Glutamatergic neuron (in vitro differentiated cells): ENCODE measurements at regions not wholly inside any gene's neighbourhood (a gene's known extent, or its start where the extent isn't known, plus 50 kb on each side); places are given as distances from the start of the nearest gene placed in this dataset.

ENCODE experiments used
- DNase-seq: peaks from one replicate; pipeline ENCODE4 v3.0.0; 2022
- H3K27ac Mint-ChIP-seq: one replicate; pipeline ENCODE4 v1.8.0; 2020; ENCODE audit warnings: mild to moderate bottlenecking, mixed read lengths, inconsistent platforms; ENCODE audit not compliant: unreplicated experiment
- H3K27me3 Mint-ChIP-seq: one replicate; pipeline ENCODE4 v1.8.0; 2020; ENCODE audit warnings: mild to moderate bottlenecking, moderate library complexity, mixed read lengths, inconsistent platforms; ENCODE audit not compliant: unreplicated experiment
- H3K36me3 Mint-ChIP-seq: one replicate; pipeline ENCODE4 v1.8.0; 2020; ENCODE audit warnings: mild to moderate bottlenecking, mixed read lengths, inconsistent platforms; ENCODE audit not compliant: unreplicated experiment
- H3K4me1 Mint-ChIP-seq: one replicate; pipeline ENCODE4 v1.8.0; 2020; ENCODE audit warnings: mild to moderate bottlenecking, low read depth, mixed read lengths, inconsistent platforms; ENCODE audit not compliant: unreplicated experiment
- H3K4me3 Mint-ChIP-seq: one replicate; pipeline ENCODE4 v1.8.0; 2020; ENCODE audit warnings: mild to moderate bottlenecking, mixed read lengths, inconsistent platforms; ENCODE audit not compliant: unreplicated experiment
- H3K9me3 Mint-ChIP-seq: one replicate; pipeline ENCODE4 v1.8.0; 2020; ENCODE audit warnings: mild to moderate bottlenecking, moderate library complexity, mixed read lengths, inconsistent platforms; ENCODE audit not compliant: unreplicated experiment
- CTCF ChIP-seq: fragments of 200-600 bp; sonication (generic); IDR thresholded peaks from one replicate; pipeline ENCODE4 v1.5.0; 2021; ENCODE audit not compliant: partially characterized antibody, unreplicated experiment

DNA sequence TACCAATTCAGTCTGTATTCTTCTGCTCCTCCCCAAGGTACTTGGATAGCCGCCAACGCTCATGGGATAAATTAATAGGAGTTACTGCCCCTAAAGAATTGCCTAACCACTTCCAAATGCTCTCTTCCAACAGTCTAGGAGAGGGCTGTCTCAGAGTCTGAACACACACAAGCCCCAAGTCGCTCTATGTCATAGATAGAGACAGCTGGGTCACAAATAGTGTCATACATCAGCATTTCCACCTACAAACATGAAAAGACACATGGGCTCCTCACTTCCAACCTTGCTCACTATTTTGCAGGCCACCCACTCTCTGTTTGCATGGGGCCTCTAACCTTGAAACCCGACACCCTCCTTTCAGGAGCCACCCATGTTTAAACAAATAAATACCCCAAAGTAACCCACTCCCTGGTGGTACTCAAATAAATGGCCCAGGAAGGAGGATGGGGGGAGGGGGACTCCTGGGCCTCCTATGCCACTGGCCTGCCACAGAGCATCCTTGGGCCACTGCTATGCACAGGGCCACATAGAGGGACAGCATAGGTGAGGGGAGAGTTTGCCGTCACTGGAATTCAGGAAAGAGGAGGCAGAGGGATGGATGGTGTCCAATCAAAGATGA is 265.9 kb downstream of the SOX9 start:
- no peak overlapping the region for H3K4me3 Mint-ChIP-seq
- TF ChIP-seq CTCF, result no peak
- peaks cover 7% of the 10 kb centered on the region for H3K9me3 Mint-ChIP-seq
- no peaks in the 10 kb centered on the region for H3K36me3 Mint-ChIP-seq
- H3K4me1 Mint-ChIP-seq, result peaks cover 14% of the 10 kb centered on the region
- no peak for DNase-seq
- H3K27me3 Mint-ChIP-seq, result peaks cover 5% of the 10 kb centered on the region
- H3K27ac Mint-ChIP-seq, result no peak overlapping the region

GRCh38 chr17:72387487-72387886 is 266.7 kb downstream of the SOX9 start:
- no peak for TF ChIP-seq CTCF

GRCh38 chr17:72387969-72388368 is 267.1 kb downstream of the SOX9 start:
- DNase-seq, result no peak
- Mint-ChIP-seq H3K4me1 (peaks cover 13% of the 10 kb centered on the region), H3K27me3 (peaks cover 3% of the 10 kb centered on the region), H3K27ac (no peak overlapping the region), H3K36me3 (no peaks in the 10 kb centered on the region), H3K9me3 (peaks cover 5% of the 10 kb centered on the region), H3K4me3 (no peak overlapping the region)
- TF ChIP-seq CTCF, result no peak

More at GRCh38 chr17:72387487-72387886, 266.7 kb downstream of the SOX9 start:
- Mint-ChIP-seq H3K27ac (no peak overlapping the region), H3K4me3 (no peak overlapping the region), H3K36me3 (no peaks in the 10 kb centered on the region), H3K27me3 (peaks cover 3% of the 10 kb centered on the region), H3K9me3 (peaks cover 7% of the 10 kb centered on the region), H3K4me1 (peaks cover 12% of the 10 kb centered on the region)
- no peak for DNase-seq

DNA sequence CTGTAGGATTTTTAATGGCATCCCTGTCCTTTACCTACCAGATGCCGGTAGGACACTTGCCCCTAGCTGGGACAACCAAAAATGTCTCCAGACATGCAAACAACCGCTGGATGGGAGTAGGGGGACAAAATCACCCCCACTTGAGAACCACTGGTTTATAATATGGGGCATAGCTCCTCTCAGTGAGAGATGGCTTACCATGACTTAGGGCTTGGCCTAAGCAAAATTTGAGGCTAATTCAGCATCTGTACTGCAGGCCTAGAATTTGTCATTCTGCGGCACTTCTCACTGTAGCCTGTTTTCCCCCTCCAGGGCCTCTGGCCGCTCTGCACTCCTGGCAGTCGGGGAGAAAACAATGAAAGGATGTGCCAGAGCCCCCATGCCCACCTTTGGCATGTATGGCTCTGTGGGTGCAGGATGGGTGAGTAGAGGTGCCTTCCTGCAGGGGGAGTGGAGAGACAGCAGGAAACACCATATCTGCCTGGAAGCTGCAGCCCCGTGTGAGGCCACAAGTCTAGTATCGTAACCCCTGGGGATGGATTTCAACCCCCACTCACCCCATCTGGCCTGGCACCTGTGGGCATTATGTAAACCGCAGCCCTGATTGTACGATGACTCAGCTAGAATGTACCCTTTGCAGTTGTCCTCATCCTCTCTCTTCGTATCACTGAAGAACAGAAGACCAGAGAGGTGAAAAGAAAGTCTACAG is 268.1 kb downstream of the SOX9 start:
- H3K27ac Mint-ChIP-seq, result no peak overlapping the region

More for the DNA sequence above, 268.1 kb downstream of the SOX9 start:
- Mint-ChIP-seq H3K4me3 (no peak overlapping the region), H3K9me3 (peaks cover 4% of the 10 kb centered on the region), H3K4me1 (peaks cover 12% of the 10 kb centered on the region), H3K27me3 (peaks cover 5% of the 10 kb centered on the region), H3K36me3 (no peaks in the 10 kb centered on the region)
- TF ChIP-seq CTCF, result no peak
- DNase-seq, result no peak
